ENCODE measurements at regions not wholly inside any gene's neighbourhood (a gene's known extent, or its start where the extent isn't known, plus 50 kb on each side); places are given as distances from the start of the nearest gene placed in this dataset.

GRCh38 chr4:89572224-89572858 lies 264.6 kb downstream of the SNCA start:
- TF ChIP-seq, protein P1, sequence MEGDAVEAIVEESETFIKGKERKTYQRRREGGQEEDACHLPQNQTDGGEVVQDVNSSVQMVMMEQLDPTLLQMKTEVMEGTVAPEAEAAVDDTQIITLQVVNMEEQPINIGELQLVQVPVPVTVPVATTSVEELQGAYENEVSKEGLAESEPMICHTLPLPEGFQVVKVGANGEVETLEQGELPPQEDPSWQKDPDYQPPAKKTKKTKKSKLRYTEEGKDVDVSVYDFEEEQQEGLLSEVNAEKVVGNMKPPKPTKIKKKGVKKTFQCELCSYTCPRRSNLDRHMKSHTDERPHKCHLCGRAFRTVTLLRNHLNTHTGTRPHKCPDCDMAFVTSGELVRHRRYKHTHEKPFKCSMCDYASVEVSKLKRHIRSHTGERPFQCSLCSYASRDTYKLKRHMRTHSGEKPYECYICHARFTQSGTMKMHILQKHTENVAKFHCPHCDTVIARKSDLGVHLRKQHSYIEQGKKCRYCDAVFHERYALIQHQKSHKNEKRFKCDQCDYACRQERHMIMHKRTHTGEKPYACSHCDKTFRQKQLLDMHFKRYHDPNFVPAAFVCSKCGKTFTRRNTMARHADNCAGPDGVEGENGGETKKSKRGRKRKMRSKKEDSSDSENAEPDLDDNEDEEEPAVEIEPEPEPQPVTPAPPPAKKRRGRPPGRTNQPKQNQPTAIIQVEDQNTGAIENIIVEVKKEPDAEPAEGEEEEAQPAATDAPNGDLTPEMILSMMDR (IDR thresholded peaks at IDR 0.05; ENCODE audit: low read length): no peak
- no peak for TF ChIP-seq EZH2 (optimal IDR thresholded peaks at IDR 0.05; ENCODE audit: low read depth, low read length)

Measured in MM.1S (cell line).